Colonic mucosa (tissue), 4 donors: ENCODE measurements at regions not wholly inside any gene's neighbourhood (a gene's known extent, or its start where the extent isn't known, plus 50 kb on each side); places are given as distances from the start of the nearest gene placed in this dataset.

Source experiments
- DNase-seq: peaks from one replicate; pipeline ENCODE4 v3.0.0-alpha.2; 2020
- H3K27ac ChIP-seq: fragments of 200-600 bp; one replicate; pipeline ENCODE4 v1.8.0; 2021
- H3K27me3 ChIP-seq: fragments of 200-600 bp; one replicate; pipeline ENCODE4 v1.8.0; 2021
- H3K36me3 ChIP-seq: fragments of 200-600 bp; one replicate; pipeline ENCODE4 v1.8.0; 2021
- H3K4me1 ChIP-seq: fragments of 200-600 bp; one replicate; pipeline ENCODE4 v1.8.0; 2021; ENCODE audit warnings: mild to moderate bottlenecking
- H3K4me3 ChIP-seq: fragments of 200-600 bp; one replicate; pipeline ENCODE4 v1.8.0; 2021
- H3K9ac ChIP-seq, 2 donors: one replicate each; pipeline ENCODE4 v1.7.0; 2013; ENCODE audit warnings: control low read depth in 2 of 2, low read depth in 2 of 2, low read length in 2 of 2
- H3K9me3 ChIP-seq: fragments of 200-600 bp; one replicate; pipeline ENCODE4 v1.8.0; 2021
- intact Hi-C: fragments of 100-400 bp; cut with DNase I; formaldehyde crosslinking; loops from one replicate; pipeline ENCODE4 v1.14.1; 2022
- TF ChIP-seq, protein P1 (sequence below): fragments of 200-600 bp; IDR thresholded peaks from one replicate; pipeline ENCODE4 v1.8.0; 2022; ENCODE audit warnings: antibody characterized with exemption, mild to moderate bottlenecking
- donor health status: healthy.
- donor health status: DM: no; HTN: no; CAD: no.
- donor health status: DM: no; HTN: no; CAD: no.

- TF ChIP-seq, protein P1, sequence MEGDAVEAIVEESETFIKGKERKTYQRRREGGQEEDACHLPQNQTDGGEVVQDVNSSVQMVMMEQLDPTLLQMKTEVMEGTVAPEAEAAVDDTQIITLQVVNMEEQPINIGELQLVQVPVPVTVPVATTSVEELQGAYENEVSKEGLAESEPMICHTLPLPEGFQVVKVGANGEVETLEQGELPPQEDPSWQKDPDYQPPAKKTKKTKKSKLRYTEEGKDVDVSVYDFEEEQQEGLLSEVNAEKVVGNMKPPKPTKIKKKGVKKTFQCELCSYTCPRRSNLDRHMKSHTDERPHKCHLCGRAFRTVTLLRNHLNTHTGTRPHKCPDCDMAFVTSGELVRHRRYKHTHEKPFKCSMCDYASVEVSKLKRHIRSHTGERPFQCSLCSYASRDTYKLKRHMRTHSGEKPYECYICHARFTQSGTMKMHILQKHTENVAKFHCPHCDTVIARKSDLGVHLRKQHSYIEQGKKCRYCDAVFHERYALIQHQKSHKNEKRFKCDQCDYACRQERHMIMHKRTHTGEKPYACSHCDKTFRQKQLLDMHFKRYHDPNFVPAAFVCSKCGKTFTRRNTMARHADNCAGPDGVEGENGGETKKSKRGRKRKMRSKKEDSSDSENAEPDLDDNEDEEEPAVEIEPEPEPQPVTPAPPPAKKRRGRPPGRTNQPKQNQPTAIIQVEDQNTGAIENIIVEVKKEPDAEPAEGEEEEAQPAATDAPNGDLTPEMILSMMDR: no peak
- Histone ChIP-seq H3K4me1 (no peaks in the 10 kb centered on the region), H3K9ac (no peak overlapping the region), H3K36me3 (no peaks in the 10 kb centered on the region), H3K27me3 (no peaks in the 10 kb centered on the region), H3K4me3 (no peak overlapping the region), H3K27ac (no peak overlapping the region), H3K9me3 (no peaks in the 10 kb centered on the region)
- intact Hi-C loops: no loop called here
- no peak for DNase-seq
Measured at GRCh38 chr2:149739171-149739882, 151.8 kb upstream of the MMADHC start.

DNA sequence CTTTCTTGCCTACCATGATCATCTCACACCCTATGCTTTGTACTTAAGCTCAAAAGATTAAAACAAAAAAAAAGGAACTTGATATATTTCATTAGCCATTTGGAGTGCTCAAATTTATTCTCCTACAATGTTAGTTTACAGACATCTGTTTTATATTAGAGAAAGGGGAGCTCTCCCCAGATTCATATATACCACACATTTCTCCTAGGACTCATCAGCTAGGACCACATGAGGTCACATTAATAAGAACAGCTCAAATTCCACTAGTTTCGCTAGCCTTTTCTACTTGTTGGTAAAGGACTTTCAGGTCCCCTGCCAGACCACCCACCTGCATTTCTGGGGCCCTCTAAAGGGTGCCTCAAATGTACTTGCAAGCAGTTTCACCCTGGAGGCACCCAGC lies 151.2 kb upstream of the MMADHC start:
- H3K4me3 ChIP-seq: no peak overlapping the region

GRCh38 chr2:149737896-149738295 lies 150.3 kb upstream of the MMADHC start:
- H3K9me3 ChIP-seq: no peaks in the 10 kb centered on the region
- TF ChIP-seq, protein P1: no peak
- intact Hi-C loops: no loop called here
- no peaks in the 10 kb centered on the region for H3K4me1 ChIP-seq
- no peak overlapping the region for H3K9ac ChIP-seq
- no peak overlapping the region for H3K4me3 ChIP-seq
- DNase-seq: no peak
- H3K36me3 ChIP-seq: no peaks in the 10 kb centered on the region
- no peak overlapping the region for H3K27ac ChIP-seq
- no peaks in the 10 kb centered on the region for H3K27me3 ChIP-seq

More for the DNA sequence above, 151.2 kb upstream of the MMADHC start:
- Histone ChIP-seq H3K9me3 (no peaks in the 10 kb centered on the region), H3K9ac (no peak overlapping the region), H3K36me3 (no peaks in the 10 kb centered on the region), H3K27ac (no peak overlapping the region), H3K4me1 (no peaks in the 10 kb centered on the region), H3K27me3 (no peaks in the 10 kb centered on the region)
- TF ChIP-seq, protein P1: no peak
- no peak for DNase-seq
- intact Hi-C loops: no loop called here

GRCh38 chr2:149735237-149735958 lies 147.8 kb upstream of the MMADHC start:
- intact Hi-C loops: no loop called here
- H3K27ac ChIP-seq: no peak overlapping the region
- H3K9me3 ChIP-seq: no peaks in the 10 kb centered on the region
- no peak overlapping the region for H3K4me3 ChIP-seq
- TF ChIP-seq, protein P1: no peak
- no peaks in the 10 kb centered on the region for H3K4me1 ChIP-seq
- DNase-seq: no peak
- no peak overlapping the region for H3K9ac ChIP-seq
- H3K36me3 ChIP-seq: no peaks in the 10 kb centered on the region
- no peaks in the 10 kb centered on the region for H3K27me3 ChIP-seq

GRCh38 chr2:149733936-149734685 lies 146.5 kb upstream of the MMADHC start:
- no peaks in the 10 kb centered on the region for H3K27me3 ChIP-seq
- H3K4me1 ChIP-seq: no peaks in the 10 kb centered on the region
- intact Hi-C loops: no loop called here
- no peak overlapping the region for H3K27ac ChIP-seq
- no peak for DNase-seq
- no peaks in the 10 kb centered on the region for H3K36me3 ChIP-seq
- H3K4me3 ChIP-seq: no peak overlapping the region
- no peak overlapping the region for H3K9ac ChIP-seq
- TF ChIP-seq, protein P1: no peak
- H3K9me3 ChIP-seq: no peaks in the 10 kb centered on the region
